CD4-positive, alpha-beta T cell treated with Interleukin-17A for 4 hours (primary cell): ENCODE measurements at regions not wholly inside any gene's neighbourhood (a gene's known extent, or its start where the extent isn't known, plus 50 kb on each side); places are given as distances from the start of the nearest gene placed in this dataset.
"Not testable (repeated sequence)": the region's sequence is repeated elsewhere in the genome, so short reads cannot be mapped to it uniquely, and the experiment has no call there.

ENCODE experiments used
- DNase-seq: peaks from one replicate; pipeline ENCODE4 v3.0.0-alpha.2; 2020; ENCODE audit warnings: mixed read lengths

DNA sequence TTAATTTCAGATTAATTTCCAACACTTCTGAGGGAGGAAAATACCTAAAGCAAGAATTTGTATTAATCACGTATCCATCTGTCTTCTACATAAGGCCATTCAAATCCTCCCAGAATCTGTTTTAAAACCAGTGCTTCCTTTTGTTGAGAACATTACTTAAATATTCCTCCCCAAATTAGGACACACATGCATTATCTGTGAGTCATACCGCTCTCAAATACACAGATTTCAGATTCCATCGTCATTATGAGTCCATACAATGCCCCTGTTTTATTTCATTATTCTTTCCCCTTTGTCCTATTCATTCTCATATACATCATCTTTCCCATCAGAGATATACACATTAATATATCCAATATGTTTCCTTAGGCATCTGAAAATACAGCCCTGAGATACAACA, 57.3 kb upstream of the PRSS12 start:
- DNase-seq, result no peak

DNA sequence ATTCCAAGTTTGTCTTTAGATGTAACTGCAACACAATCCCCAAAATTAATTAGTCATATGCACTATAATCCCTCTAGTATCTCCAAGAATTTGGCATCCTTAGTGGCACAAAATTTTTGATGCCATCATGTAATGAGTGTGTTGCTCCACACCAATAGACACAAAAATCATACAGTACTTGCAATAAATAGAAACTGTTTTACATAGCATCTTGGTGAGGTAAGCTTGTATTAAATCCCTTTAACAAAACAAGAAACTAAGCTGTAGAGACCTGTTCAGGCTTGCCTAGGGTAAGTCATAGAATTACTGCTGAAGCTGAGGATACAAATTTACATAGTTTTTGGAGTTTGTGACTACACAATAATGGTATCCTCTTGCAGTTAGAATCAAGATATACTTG, 64.5 kb upstream of the PRSS12 start:
- no peak for DNase-seq

DNA sequence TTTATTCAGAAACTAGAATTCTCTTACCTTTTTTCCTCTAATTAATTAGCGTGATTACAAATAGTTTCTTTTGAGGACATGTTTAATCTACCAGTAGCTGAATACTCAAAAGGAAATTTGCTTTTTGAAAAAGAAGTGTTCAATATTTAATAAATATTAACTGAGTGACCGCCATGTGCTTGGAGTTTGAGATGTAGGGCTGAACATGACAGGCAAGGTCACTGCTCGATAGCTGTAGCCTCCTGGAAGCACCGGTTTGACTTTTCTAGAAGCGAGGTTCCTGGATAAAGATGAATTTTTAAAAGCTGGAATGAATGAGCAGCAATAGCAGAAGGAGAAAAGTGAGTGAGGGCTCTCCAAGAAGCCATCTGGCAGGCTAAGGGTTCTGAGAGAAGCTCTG, 65.0 kb upstream of the PRSS12 start:
- DNase-seq, result not testable (repeated sequence)

DNA sequence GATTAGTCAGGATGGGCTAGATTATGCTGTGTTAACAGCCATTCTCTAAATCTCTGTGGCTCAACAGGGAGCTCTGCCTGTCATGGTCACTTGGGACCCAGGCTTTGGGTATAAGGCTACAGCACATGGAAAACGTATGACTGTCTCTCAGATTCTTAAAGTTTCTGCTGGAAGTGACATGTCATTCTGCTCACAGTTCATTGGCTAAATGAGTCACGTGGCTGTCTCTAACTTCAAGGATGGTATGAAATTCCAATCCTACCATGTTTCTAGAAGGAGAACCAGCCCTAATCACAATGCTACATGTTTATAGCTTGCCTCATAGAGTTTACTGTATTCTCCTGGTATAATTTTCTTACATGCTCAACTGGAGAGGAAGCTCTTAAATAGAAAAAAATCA, 65.6 kb upstream of the PRSS12 start:
- DNase-seq, result not testable (repeated sequence)

DNA sequence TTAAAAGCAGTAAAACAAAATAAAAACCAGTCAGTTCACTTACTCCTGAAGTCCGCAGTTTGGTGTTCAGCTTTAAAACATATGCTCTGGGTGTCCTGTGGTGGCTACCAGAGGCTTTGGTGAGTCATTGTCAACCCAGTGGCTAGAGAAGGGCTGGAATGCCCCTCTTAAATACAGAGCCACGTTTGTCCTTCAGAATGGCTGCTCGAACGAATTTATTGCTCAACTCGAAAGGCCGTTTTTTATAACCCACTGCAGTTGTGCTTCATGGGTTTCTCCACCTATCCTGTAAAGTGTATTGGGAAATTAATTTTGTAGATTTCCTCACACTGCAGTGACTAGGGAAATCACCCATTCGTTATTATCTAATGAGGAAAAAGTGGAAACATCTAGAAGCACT, 66.8 kb upstream of the PRSS12 start:
- not testable (repeated sequence) for DNase-seq

DNA sequence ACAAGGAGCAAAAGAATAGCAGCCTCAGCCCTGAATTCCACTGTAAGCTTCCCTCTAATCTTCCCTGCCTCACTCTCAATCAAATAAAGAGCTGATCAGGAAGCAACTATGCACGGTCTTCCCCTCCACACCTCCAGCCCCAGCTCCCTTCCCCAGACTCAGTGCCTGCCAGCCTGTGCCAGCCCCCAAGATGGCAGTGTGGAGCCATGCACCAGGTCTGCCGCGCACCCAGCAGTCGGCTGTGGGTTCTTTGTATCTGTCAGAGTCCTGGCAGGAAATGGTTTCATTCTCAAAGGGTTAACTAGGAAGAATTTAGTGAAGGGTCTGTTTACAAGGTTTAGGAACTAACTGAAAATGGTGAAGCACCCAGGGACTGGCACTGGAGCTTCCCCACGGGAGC, 71.3 kb upstream of the PRSS12 start:
- not testable (repeated sequence) for DNase-seq

DNA sequence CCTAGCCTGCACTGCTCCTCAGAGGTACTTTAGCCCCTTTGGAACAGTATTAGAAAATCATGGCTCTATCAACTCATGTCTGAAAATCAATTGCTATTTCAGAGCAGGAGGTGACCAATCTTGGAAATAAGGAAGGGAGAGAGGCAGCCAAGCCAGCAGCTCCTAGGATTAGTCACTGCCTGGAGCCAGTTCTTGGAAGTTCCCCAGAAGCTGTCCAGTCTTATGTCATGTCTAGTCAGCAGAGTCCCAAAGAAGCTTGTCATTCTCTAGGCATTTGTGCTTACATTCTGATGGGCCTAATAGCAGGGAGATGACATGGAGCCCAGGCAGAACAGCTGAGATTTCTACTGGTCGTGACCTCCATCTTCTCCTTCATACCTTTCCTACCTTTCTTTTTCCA, 76.1 kb upstream of the PRSS12 start:
- DNase-seq, result not testable (repeated sequence)

DNA sequence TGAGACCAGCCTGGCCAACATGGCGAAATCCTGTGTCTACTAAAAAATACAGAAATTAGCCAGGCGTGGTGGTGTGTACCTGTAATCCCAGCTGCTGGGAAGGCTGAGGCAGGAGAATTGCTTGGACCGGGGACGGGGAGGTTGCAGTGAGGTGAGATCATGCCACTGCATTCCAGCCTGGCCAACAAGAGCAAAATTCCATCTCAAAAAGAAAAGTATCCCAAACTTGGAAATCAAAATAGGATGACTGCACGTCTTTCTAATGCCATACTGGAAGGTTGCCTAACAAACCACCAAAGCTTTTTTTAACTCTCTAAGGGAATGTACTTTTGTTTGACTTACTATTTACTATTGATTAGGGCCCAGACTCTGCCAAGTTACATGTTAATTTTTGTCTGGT, 79.6 kb upstream of the PRSS12 start:
- not testable (repeated sequence) for DNase-seq

DNA sequence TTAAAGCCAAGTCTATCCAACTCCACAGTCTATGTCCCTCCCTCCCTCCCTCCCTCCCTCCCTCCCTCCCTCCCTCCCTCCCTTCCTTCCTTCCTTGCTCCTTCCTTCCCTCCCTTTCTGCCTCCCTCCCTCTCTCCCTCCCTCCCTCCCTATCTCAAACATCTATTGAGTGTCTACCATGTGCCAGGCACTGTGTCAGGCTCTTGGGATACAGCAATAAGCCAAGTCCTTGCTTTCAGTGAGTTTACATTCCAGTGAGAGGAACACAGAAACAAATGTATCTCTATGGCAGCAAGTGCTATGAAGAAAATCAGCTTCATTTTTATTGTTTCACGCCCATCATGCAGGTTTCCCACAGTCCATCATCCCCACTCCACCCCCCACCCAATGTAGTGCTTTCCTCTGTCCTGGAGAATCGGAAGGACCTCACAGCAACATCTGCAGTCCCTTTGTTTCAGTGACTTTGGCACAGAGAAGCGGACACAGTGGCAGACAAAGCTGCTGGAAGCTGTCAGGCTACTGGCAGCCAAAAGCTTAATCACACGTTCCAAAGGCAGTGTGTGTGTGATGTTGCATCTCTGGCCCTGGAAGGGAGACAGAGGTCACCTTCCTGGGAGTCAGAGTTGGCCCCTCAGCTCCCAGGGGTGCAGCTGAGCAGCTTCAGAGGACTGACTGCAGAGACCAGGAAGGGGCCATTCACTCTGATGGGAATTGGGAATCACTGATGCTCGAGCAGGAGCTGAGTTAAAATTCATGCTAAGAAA, 81.0 kb upstream of the PRSS12 start:
- DNase-seq, result not testable (repeated sequence)

DNA sequence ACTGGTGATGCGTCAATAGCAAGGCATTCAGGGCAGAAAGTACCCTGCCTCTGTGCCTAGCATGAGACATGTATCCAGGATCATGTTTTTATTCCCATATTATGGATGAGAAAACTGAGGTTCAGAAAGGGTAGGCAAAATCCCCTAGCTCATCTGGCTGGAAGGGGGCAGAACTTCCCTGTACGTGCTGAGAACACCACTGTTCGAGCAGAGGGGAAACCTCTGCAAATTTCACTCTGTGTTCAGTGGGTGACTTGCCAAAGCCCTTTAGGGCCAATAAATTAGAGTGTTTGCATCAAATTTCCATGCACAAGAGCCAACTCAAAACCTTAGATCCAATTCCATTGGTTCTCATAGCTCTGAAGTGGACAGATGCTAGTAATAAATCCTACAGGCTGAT, 82.6 kb upstream of the PRSS12 start:
- DNase-seq, result not testable (repeated sequence)

DNA sequence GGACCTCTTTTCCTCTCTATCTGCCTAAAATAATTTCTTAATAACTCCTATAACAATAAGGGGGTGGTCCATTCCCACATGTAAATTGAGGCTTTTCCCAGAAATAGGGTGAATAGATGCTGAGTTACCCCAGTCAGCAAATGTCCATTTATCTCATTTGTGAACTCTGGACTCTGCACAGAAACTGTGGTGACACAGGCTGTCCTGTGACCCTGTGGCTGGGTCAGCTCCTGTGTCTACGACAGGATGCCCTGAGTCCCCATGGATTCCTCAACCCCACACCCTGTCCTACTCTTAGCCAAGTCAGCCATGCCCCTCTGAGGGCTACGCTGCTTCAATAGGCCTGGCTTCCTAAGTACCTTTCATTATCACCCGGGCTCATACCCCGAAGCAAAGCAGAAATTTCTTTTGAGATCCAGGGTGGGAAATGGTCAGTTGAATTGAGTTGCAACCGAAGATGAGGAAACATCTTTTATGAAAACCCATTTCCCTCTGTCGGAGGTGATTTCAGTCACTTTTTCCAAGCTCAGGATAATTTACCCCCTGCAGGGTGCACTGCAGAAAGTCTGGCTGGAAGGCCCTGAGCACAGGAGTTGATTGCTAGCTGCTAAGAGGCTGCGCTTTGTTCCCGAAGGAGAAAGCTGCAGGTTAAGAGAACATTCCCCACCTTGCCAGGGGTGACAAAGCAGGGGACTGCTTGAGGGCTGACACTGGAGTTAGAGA, 89.5 kb upstream of the PRSS12 start:
- not testable (repeated sequence) for DNase-seq

DNA sequence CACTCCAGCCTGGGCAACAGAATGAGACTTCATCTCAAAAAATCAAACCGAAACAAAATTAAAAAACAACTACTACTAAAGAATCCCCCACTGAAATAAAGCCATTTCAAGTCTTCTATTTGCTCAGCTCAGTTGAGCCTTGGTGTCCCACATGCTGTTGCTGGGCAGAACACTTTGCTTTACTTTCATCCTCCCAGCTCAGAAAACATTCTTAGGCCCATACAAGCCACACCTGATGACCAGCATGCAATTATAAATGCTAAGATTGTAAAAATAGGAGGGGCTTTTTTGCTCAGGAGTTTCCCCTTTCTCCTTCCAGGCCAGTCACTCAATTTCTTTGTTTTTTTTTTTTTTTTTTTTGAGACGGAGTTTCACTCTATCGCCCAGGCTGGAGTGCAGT, 94.6 kb upstream of the PRSS12 start:
- not testable (repeated sequence) for DNase-seq

DNA sequence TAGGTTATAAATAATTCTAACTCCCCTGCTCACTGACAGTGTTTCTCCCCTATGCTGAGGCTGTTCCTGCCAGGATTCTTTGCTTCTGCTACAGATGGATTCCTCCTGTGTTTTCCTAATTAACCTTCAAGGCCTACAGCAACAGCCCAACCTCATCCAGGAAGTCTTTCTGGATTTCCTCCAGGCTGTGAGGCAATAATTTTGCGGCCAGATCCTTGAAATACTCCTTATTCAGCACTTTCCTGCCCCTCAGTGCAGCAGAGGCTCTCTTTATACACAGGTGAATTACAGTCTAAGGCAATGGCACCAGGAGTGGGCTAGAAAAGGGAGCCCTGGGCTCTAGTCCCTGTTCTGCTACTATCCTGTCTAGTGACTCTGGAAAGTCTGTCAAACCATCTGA, 102.1 kb upstream of the PRSS12 start:
- DNase-seq, result not testable (repeated sequence)

DNA sequence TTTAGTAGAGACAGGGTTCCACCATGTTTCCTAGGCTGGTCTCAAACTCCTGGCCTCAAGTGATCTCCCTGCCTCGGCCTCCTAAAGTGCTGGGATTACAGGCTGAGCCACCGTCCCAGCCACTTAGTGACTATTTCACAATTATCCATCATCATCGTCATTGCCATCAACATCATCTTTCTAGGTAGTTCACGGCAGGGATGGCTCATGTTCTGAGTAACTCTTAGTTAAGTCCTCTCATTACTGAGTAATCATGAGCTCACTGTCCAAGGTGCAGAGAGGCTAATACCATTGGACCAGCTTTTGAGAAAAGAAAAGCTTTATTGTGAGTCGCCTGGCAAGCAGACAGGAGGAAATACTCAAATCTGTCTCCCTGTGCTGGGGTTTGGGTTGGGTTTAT, 108.6 kb upstream of the PRSS12 start:
- DNase-seq, result not testable (repeated sequence)

DNA sequence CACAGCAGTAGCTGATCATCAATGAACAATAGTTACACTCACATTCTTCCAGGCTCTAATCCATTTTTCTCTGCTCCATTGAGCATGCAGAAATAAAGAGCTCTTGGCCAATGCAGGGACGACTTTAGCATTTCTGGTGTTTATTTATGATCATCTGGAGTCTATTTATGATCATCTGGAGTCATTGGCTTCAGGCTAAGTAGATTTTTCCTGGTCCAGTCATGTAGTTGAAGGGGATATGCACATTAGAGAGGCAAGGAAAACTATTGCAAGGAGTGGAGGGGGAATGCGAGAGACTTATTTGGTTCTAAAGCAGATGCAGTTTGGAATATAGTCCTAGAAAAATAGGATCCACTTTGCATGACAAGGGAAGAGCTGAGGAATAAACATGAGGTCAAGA, 113.0 kb upstream of the PRSS12 start:
- DNase-seq, result not testable (repeated sequence)

DNA sequence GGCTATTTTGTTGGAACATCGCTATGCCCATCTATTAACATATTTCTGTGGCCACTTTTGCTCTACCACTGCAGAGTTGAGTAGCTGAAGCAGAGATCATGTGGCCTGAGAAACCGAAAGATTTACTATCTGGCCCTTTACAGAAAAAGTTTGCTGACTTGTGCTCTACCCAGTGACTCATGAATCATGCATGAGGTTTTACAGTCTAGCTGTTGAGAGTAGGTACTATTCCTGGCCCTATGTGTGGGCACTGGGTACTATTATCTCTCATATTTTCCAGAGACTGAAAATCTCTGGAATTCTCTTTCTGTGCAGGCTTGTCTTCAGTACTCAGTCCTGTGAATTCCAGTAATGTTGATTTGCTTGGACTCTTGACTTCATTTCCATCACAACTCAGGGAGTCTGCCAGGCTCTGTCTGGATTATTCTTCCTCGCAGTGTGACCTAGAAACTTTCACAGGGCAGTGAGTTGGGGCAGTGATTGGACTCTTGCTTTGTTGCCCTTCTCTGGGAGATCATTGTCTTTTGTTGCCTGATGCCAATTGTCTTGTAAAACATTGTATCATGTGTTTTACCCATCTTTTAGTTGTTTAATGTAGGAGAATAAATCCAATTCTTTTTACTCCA, 121.3 kb upstream of the PRSS12 start:
- not testable (repeated sequence) for DNase-seq

DNA sequence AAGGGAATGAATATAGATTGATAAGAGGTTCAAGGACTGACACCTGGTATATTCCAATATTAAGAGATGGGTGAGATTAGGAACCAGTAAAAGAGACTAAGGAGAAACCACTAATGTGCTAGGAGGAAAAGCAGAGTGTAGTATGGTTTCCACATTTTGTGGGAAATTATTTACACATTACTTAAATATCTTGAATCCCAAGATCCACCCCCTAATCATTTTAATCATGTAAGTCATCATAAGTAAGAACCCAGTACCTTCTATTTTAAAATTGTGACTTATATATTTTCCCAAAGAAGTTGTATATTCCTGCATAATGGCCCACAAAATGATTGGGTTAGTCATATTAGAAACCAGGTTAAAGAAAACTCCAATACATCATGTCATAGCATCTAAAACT, 122.0 kb upstream of the PRSS12 start:
- not testable (repeated sequence) for DNase-seq

DNA sequence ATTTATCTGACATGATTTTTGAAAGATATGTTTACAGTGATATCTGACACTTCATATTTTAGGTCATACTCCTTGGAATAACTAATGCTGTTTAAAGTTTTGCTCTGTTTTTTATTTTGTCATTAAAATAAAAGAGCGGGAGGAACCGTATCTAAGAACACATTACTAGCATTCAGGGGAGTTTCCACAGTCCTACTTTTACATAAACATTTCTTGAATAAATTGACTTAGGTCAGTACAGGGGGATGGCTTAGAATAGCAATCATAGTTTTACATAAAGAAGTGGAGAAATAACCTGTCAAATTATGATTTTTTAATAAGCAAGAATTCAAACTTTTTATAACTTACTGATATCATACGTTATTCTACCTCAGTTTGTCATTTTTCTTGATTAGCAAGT, 123.1 kb upstream of the PRSS12 start:
- DNase-seq, result not testable (repeated sequence)

DNA sequence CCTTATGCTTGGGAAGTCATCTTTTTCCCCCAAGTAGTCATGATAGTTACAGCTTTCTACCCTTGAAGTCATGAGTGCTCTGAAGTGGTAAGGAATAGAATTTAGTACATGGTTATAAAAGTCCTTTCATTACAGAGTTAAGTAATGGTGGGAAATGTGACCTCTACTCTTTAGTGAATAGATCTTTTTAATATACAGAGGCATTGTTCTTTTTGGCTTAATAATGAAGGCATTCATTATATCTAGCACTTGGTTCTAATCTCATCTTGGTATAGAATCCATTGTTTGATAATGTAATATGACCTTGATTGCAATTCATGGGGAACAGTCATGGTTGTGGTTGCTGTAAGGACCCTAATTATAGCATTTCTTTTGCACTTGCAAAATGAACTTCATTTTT, 125.0 kb upstream of the PRSS12 start:
- DNase-seq, result not testable (repeated sequence)

DNA sequence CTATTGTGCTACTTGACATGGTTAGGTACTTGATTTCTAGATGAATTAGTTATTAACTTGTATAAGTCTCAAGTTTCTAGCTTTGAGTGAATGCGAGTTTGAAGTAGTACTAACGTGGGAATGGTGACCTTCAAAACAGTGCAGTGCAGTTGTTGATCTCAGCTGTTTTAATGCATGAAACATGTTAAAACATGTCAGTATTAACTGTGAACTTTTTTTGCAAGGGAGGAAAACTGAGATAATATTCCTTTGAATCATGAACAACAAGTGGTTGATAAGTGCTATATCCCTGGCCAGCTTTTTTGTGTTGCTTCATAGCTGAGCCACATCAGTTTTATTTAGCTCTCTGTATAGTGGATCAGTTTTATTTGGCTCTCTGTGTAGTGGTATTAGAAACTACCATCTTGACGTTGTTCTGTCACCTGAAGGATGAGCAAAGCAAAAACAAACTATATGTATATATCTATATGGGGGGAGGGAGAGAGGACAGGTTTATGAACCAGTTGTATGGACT, 133.1 kb upstream of the PRSS12 start:
- DNase-seq, result not testable (repeated sequence)

DNA sequence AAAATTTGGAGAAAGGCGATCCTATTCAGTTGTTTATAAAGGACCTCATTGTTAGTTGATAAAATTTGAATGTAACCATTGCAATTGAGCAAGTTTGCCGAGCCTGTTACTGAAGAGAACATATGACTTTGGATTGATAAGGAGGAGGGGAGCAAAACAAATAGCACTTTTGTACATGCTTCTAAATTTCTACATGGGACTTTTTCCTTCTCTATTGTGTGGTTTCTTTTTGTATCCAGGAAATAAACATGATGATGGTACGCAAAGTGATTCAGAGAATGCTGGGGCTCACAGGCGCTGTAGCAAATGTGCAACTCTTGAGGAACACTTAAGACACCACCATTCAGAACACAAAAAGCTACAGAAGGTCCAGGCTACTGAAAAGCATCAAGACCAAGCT, 140.2 kb upstream of the PRSS12 start:
- DNase-seq, result not testable (repeated sequence)

DNA sequence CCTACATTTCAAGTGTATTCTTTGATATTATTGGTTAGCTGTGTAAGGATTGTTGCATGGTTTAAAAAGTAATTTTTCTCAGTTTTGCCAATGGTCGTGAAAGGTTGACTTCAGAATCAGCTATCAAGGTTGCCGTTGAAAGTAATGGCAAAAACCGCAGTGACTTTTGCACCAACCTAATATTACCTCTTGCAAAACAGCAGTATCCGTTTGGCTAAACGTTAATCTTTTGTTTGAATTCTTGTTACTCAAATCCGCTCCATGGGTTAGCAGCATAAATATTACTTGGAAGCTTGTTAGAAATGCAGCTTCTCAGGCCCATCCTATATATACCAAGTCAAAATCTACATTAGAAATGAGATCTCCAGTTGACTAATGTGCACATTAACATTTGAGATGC, 141.6 kb upstream of the PRSS12 start:
- not testable (repeated sequence) for DNase-seq

DNA sequence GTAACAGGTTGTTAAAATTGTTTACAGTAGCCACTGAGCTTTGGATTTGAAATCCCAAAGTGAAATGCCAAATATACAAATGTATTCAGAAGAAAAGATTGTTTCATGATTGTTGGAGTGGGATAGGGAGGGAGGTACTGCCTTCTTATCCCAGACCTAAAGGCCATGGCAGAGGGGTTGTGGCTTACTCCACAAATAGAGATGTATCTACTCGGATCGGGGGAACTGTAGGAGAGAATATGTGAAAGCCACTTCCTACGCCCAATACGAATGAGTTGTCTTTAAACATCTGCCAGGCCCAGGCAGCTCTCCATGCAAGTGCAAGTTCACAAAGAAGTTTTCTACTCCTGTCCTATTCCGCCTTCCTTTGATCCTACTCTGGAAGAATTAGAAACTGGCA, 150.2 kb upstream of the PRSS12 start:
- DNase-seq, result not testable (repeated sequence)

DNA sequence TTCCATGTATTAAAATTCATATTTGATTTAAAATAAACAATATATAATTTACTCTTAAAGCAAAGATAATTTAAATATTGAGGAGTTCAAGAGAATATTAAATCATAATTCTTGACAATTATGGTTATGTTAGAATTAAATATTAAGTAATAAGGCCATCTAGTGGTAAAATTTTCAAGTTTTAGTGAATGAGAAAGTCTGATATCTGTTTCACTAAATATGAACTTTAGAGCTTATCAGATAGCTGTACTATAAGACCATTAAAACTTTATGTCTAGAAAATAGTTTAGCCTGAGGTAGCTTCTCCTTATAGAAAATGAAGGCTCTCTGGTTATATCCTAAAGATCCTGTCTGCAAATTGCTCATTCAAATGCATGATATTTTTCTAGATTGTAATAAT, 152.1 kb upstream of the PRSS12 start:
- not testable (repeated sequence) for DNase-seq
